ENCODE measurements at regions not wholly inside any gene's neighbourhood (a gene's known extent, or its start where the extent isn't known, plus 50 kb on each side); places are given as distances from the start of the nearest gene placed in this dataset.

DNA sequence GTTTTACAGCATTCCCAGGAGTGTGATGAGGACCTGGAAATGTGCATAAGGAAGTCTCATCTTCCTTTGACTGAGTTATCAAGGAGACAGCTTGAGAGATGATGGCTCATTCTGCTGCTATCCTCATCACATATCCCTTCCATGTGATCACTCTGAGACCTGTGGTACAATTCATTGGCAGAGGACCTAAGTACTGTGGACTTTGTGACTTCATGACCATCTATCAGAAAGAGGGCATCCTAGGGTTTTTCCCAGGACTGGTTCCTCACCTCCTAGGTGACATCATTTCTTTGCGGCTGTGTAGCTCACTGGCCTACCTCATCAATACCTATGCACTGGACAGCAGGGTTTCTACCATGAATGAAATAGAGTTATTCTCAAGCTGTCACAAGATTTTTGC lies 172.1 kb upstream of the PLEKHG7 start:
- no peak overlapping the region for H3K4me3 Mint-ChIP-seq
- Histone ChIP-seq H3K4me2 (no peak overlapping the region), H3F3A (replicated peaks; ENCODE audit: low read depth) (no peaks in the 10 kb centered on the region), H3K79me2 (replicated peaks; ENCODE audit: insufficient read depth) (no peaks in the 10 kb centered on the region), H3K36me3 (ENCODE audit: insufficient read depth) (no peaks in the 10 kb centered on the region), H3K4me1 (ENCODE audit: insufficient read depth) (no peaks in the 10 kb centered on the region), H4K20me1 (replicated peaks; ENCODE audit: insufficient read depth) (no peaks in the 10 kb centered on the region), H3K9me2 (ENCODE audit: insufficient read depth) (no peaks in the 10 kb centered on the region), H3K27ac (ENCODE audit: low read depth) (no peak overlapping the region), H3K27me3 (ENCODE audit: insufficient read depth) (no peaks in the 10 kb centered on the region), H2AFZ (no peak overlapping the region), H3K4me3 (no peak overlapping the region)
- no peaks in the 10 kb centered on the region for H3K27me3 Mint-ChIP-seq (ENCODE audit: insufficient read depth, low read depth, poor library complexity)
- ATAC-seq (no peak), DNase-seq (ENCODE audit: low spot score) (no peak)
- no peak overlapping the region for H3K27ac Mint-ChIP-seq
- TF ChIP-seq, protein P1, sequence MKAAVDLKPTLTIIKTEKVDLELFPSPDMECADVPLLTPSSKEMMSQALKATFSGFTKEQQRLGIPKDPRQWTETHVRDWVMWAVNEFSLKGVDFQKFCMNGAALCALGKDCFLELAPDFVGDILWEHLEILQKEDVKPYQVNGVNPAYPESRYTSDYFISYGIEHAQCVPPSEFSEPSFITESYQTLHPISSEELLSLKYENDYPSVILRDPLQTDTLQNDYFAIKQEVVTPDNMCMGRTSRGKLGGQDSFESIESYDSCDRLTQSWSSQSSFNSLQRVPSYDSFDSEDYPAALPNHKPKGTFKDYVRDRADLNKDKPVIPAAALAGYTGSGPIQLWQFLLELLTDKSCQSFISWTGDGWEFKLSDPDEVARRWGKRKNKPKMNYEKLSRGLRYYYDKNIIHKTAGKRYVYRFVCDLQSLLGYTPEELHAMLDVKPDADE (IDR thresholded peaks at IDR 0.05): no peak
- TF ChIP-seq, protein P2, sequence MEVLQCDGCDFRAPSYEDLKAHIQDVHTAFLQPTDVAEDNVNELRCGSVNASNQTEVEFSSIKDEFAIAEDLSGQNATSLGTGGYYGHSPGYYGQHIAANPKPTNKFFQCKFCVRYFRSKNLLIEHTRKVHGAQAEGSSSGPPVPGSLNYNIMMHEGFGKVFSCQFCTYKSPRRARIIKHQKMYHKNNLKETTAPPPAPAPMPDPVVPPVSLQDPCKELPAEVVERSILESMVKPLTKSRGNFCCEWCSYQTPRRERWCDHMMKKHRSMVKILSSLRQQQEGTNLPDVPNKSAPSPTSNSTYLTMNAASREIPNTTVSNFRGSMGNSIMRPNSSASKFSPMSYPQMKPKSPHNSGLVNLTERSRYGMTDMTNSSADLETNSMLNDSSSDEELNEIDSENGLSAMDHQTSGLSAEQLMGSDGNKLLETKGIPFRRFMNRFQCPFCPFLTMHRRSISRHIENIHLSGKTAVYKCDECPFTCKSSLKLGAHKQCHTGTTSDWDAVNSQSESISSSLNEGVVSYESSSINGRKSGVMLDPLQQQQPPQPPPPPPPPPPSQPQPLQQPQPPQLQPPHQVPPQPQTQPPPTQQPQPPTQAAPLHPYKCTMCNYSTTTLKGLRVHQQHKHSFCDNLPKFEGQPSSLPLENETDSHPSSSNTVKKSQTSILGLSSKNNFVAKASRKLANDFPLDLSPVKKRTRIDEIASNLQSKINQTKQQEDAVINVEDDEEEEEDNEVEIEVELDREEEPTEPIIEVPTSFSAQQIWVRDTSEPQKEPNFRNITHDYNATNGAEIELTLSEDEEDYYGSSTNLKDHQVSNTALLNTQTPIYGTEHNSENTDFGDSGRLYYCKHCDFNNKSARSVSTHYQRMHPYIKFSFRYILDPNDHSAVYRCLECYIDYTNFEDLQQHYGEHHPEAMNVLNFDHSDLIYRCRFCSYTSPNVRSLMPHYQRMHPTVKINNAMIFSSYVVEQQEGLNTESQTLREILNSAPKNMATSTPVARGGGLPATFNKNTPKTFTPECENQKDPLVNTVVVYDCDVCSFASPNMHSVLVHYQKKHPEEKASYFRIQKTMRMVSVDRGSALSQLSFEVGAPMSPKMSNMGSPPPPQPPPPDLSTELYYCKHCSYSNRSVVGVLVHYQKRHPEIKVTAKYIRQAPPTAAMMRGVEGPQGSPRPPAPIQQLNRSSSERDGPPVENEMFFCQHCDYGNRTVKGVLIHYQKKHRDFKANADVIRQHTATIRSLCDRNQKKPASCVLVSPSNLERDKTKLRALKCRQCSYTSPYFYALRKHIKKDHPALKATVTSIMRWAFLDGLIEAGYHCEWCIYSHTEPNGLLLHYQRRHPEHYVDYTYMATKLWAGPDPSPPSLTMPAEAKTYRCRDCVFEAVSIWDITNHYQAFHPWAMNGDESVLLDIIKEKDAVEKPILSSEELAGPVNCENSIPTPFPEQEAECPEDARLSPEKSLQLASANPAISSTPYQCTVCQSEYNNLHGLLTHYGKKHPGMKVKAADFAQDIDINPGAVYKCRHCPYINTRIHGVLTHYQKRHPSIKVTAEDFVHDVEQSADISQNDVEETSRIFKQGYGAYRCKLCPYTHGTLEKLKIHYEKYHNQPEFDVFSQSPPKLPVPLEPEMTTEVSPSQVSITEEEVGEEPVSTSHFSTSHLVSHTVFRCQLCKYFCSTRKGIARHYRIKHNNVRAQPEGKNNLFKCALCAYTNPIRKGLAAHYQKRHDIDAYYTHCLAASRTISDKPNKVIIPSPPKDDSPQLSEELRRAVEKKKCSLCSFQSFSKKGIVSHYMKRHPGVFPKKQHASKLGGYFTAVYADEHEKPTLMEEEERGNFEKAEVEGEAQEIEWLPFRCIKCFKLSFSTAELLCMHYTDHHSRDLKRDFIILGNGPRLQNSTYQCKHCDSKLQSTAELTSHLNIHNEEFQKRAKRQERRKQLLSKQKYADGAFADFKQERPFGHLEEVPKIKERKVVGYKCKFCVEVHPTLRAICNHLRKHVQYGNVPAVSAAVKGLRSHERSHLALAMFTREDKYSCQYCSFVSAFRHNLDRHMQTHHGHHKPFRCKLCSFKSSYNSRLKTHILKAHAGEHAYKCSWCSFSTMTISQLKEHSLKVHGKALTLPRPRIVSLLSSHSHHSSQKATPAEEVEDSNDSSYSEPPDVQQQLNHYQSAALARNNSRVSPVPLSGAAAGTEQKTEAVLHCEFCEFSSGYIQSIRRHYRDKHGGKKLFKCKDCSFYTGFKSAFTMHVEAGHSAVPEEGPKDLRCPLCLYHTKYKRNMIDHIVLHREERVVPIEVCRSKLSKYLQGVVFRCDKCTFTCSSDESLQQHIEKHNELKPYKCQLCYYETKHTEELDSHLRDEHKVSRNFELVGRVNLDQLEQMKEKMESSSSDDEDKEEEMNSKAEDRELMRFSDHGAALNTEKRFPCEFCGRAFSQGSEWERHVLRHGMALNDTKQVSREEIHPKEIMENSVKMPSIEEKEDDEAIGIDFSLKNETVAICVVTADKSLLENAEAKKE (CRISPR knock-in tag; IDR thresholded peaks at IDR 0.05): no peak
- TF ChIP-seq POLR2AphosphoS5 (IDR thresholded peaks at IDR 0.05; ENCODE audit: low read depth) (no peak), STAT1 (IDR thresholded peaks at IDR 0.05; ENCODE audit: unreplicated experiment) (no peak), JUNB (IDR thresholded peaks at IDR 0.05; ENCODE audit: unreplicated experiment) (no peak), EZH2 (IDR thresholded peaks at IDR 0.05; ENCODE audit: low read depth, unreplicated experiment) (no peak), ZNF331 (CRISPR knock-in tag; IDR thresholded peaks at IDR 0.05; ENCODE audit: low read depth) (no peak), CREB1 (CRISPR knock-in tag; IDR thresholded peaks at IDR 0.05; ENCODE audit: low read depth) (no peak), NANOG (IDR thresholded peaks at IDR 0.05; ENCODE audit: borderline replicate concordance) (no peak), EZH2phosphoT487 (IDR thresholded peaks at IDR 0.05; ENCODE audit: unreplicated experiment) (no peak)
- TF ChIP-seq, protein P3, sequence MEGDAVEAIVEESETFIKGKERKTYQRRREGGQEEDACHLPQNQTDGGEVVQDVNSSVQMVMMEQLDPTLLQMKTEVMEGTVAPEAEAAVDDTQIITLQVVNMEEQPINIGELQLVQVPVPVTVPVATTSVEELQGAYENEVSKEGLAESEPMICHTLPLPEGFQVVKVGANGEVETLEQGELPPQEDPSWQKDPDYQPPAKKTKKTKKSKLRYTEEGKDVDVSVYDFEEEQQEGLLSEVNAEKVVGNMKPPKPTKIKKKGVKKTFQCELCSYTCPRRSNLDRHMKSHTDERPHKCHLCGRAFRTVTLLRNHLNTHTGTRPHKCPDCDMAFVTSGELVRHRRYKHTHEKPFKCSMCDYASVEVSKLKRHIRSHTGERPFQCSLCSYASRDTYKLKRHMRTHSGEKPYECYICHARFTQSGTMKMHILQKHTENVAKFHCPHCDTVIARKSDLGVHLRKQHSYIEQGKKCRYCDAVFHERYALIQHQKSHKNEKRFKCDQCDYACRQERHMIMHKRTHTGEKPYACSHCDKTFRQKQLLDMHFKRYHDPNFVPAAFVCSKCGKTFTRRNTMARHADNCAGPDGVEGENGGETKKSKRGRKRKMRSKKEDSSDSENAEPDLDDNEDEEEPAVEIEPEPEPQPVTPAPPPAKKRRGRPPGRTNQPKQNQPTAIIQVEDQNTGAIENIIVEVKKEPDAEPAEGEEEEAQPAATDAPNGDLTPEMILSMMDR (conservative IDR thresholded peaks at IDR 0.05; ENCODE audit: low read depth in 2 of 2): no peak
- TF ChIP-seq, protein P4, sequence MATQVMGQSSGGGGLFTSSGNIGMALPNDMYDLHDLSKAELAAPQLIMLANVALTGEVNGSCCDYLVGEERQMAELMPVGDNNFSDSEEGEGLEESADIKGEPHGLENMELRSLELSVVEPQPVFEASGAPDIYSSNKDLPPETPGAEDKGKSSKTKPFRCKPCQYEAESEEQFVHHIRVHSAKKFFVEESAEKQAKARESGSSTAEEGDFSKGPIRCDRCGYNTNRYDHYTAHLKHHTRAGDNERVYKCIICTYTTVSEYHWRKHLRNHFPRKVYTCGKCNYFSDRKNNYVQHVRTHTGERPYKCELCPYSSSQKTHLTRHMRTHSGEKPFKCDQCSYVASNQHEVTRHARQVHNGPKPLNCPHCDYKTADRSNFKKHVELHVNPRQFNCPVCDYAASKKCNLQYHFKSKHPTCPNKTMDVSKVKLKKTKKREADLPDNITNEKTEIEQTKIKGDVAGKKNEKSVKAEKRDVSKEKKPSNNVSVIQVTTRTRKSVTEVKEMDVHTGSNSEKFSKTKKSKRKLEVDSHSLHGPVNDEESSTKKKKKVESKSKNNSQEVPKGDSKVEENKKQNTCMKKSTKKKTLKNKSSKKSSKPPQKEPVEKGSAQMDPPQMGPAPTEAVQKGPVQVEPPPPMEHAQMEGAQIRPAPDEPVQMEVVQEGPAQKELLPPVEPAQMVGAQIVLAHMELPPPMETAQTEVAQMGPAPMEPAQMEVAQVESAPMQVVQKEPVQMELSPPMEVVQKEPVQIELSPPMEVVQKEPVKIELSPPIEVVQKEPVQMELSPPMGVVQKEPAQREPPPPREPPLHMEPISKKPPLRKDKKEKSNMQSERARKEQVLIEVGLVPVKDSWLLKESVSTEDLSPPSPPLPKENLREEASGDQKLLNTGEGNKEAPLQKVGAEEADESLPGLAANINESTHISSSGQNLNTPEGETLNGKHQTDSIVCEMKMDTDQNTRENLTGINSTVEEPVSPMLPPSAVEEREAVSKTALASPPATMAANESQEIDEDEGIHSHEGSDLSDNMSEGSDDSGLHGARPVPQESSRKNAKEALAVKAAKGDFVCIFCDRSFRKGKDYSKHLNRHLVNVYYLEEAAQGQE (IDR thresholded peaks at IDR 0.05; ENCODE audit: unreplicated experiment): no peak
- H3K4me1 Mint-ChIP-seq: no peaks in the 10 kb centered on the region
- no peaks in the 10 kb centered on the region for H3K9me3 Mint-ChIP-seq
- H3K36me3 Mint-ChIP-seq (ENCODE audit: low read depth): no peaks in the 10 kb centered on the region

Data from GM23338 (cell line).